K562 (cell line): ENCODE measurements at regions not wholly inside any gene's neighbourhood (a gene's known extent, or its start where the extent isn't known, plus 50 kb on each side); places are given as distances from the start of the nearest gene placed in this dataset.

ENCODE experiments used
- ATAC-seq: fragments of 200-7000 bp; cut with Tn5 transposase; 3 replicates; pipeline ENCODE4 v1.9.1; 2020; ENCODE audit warnings: moderate library complexity
- BruUV-seq: library from RNA; stranded (reverse); fragments of 400-500 nt; replicated peaks from 2 replicates; lab custom pipeline; 2021; lab: Mats Ljungman, UMichigan
- CTCF ChIA-PET: fragments of 300-600 bp; formaldehyde crosslinking; extraction: SDS; loops from one replicate; lab custom pipeline; 2021; ENCODE audit warnings: low intra/inter-chr PET ratio; lab: Yijun Ruan, JAX
- POLR2A ChIA-PET: fragments of 300-600, 350-650 bp; sonication (Branson Sonifier 250); formaldehyde crosslinking; extraction: SDS; loops from one replicate; lab custom pipeline; 2021; ENCODE audit warnings: antibody characterized with exemption, inconsistent platforms; lab: Yijun Ruan, JAX
- DNase-seq, 4 experiments: peaks; one replicate each; pipeline versions ENCODE4 v3.0.0 to v3.0.0-alpha.2; 2011 to 2018; ENCODE audit warnings: low spot score in 3 of 4, mixed read lengths in 3 of 4; ENCODE audit errors: extremely low read depth in 1 of 4
- FAIRE-seq: peaks from 2 replicates; lab custom pipeline; 2011; peaks lifted over from hg19 to GRCh38; lab: Jason Lieb, UNC
- H2AFZ ChIP-seq: 2 replicates; pipeline ENCODE4 v1.6.0; 2011; ENCODE audit warnings: low read depth, low read length, control low read depth, inconsistent platforms
- H3K27ac ChIP-seq: fragments of 200-600 bp; 3 replicates; pipeline ENCODE4 v1.8.0; 2011; ENCODE audit warnings: low read depth, mild to moderate bottlenecking, control low read depth, inconsistent platforms, low read length, moderate library complexity, mixed read lengths; ENCODE audit errors: extremely low read depth
- H3K27me3 ChIP-seq, 2 experiments: fragments of 300-600 bp in 1 of 2; 2 replicates in 1 of 2; 3 replicates in 1 of 2; pipeline versions ENCODE4 v1.6.0 to v1.8.0; 2011; ENCODE audit warnings: inconsistent platforms in 2 of 2, low read length in 2 of 2, mild to moderate bottlenecking in 1 of 2, mixed read lengths in 1 of 2, moderate library complexity in 1 of 2; ENCODE audit not compliant: control insufficient read depth in 2 of 2, insufficient read depth in 2 of 2
- H3K36me3 ChIP-seq: fragments of 300-600 bp; 3 replicates; pipeline ENCODE4 v1.8.0; 2011; ENCODE audit warnings: mild to moderate bottlenecking, low read length, inconsistent platforms; ENCODE audit not compliant: control insufficient read depth, insufficient read depth
- H3K4me1 ChIP-seq, 2 experiments: fragments of 200-600 bp in 1 of 2; replicated peaks in 1 of 2; 2 replicates in 1 of 2; 3 replicates in 1 of 2; pipeline versions ENCODE4 v1.5.1 to v1.8.0; 2011; ENCODE audit warnings: inconsistent platforms in 2 of 2, low read length in 2 of 2, mild to moderate bottlenecking in 1 of 2, mixed read lengths in 1 of 2, moderate library complexity in 1 of 2; ENCODE audit not compliant: control insufficient read depth in 2 of 2, insufficient read depth in 2 of 2
- H3K4me2 ChIP-seq: 2 replicates; pipeline ENCODE4 v1.6.1; 2011; ENCODE audit warnings: low read length, control low read depth, inconsistent platforms, mixed read lengths; ENCODE audit not compliant: insufficient read depth
- H3K4me3 ChIP-seq: fragments of 200-600 bp; sonication (generic), shearing (Covaris generic); 2 replicates; pipeline ENCODE4 v1.5.1; 2016; ENCODE audit warnings: control low read depth, inconsistent platforms
- H3K79me2 ChIP-seq: fragments of 200-600 bp; 3 replicates; pipeline ENCODE4 v1.8.0; 2011; ENCODE audit warnings: low read length, inconsistent platforms; ENCODE audit not compliant: control insufficient read depth, insufficient read depth
- H3K9ac ChIP-seq, 2 experiments: 2 replicates each; pipeline versions ENCODE4 v1.6.0 to v1.6.1; 2011; ENCODE audit warnings: low read depth in 2 of 2, low read length in 2 of 2, control low read depth in 1 of 2, inconsistent platforms in 1 of 2, mild to moderate bottlenecking in 1 of 2, mixed read lengths in 1 of 2; ENCODE audit not compliant: insufficient read depth in 1 of 2
- H3K9me1 ChIP-seq: one replicate; pipeline ENCODE4 v1.6.0; 2011; ENCODE audit warnings: inconsistent platforms, mild to moderate bottlenecking, low read length, moderate library complexity; ENCODE audit not compliant: control insufficient read depth, insufficient read depth
- H3K9me3 ChIP-seq: replicated peaks from 2 replicates; pipeline ENCODE4 v1.5.1; 2011; ENCODE audit warnings: low read depth, low read length, inconsistent platforms; ENCODE audit not compliant: control insufficient read depth, insufficient read depth
- H4K20me1 ChIP-seq: replicated peaks from 2 replicates; pipeline ENCODE4 v1.6.1; 2011; ENCODE audit warnings: low read length, inconsistent platforms, mixed read lengths; ENCODE audit not compliant: control insufficient read depth, insufficient read depth
- LARP7 ChIP-seq: fragments of 450-650 bp; IDR thresholded peaks from 2 replicates; pipeline ENCODE4 v1.6.1; 2016
- MED1 ChIP-seq: sonication (generic); formaldehyde crosslinking; IDR thresholded peaks from 2 replicates; pipeline ENCODE4 v1.8.1; 2023; ENCODE audit warnings: missing genetic modification reagents, borderline replicate concordance
- NR4A1 ChIP-seq, 2 experiments: fragments of 250-450 bp in 1 of 2; fragments of 450-650 bp in 1 of 2; sonication (Bioruptor Pico) in 1 of 2; IDR thresholded peaks; 2 replicates each; pipeline versions ENCODE4 v1.4.0 to v1.6.1; 2016 to 2020; ENCODE audit warnings: mild to moderate bottlenecking in 2 of 2, missing compliant biosample characterization in 1 of 2, missing genetic modification characterization in 1 of 2, moderate library complexity in 1 of 2
- POU5F1 ChIP-seq: fragments of 150-350 bp; IDR thresholded peaks from 2 replicates; pipeline ENCODE4 v1.6.1; 2014; ENCODE audit warnings: borderline replicate concordance, low read length, low read depth, mild to moderate bottlenecking; ENCODE audit not compliant: partially characterized antibody
- ZBTB5 ChIP-seq: fragments of 450-650 bp; IDR thresholded peaks from 2 replicates; pipeline ENCODE4 v1.6.1; 2017; ENCODE audit warnings: antibody characterized with exemption
- ZNF224 ChIP-seq: sonication (generic); formaldehyde crosslinking; IDR thresholded peaks from 2 replicates; pipeline ENCODE4 v1.8.0; 2022; ENCODE audit warnings: mild to moderate bottlenecking, missing genetic modification reagents
- ZNF707 ChIP-seq: fragments of 250-450 bp; sonication (Bioruptor Pico); conservative IDR thresholded peaks from 2 replicates; pipeline ENCODE4 v1.8.0; 2022; ENCODE audit warnings: inconsistent platforms, mild to moderate bottlenecking, moderate library complexity
- WGBS: fragments of 100-300 bp; shearing (Covaris generic); methylation state at CpG from one replicate; pipeline ENCODE4 v1.1.6; 2016; ENCODE audit warnings: low coverage, mixed read lengths; ENCODE audit not compliant: insufficient coverage; ENCODE audit errors: missing lambda C conversion rate; 5-methylcytosine and 5-hydroxymethylcytosine counted together
- in situ Hi-C: fragments of 300-500 bp; cut with MboI; formaldehyde crosslinking; loops from 4 replicates; pipeline ENCODE4 v1.15.0; 2018; ENCODE audit warnings: inconsistent platforms, mixed read lengths
- intact Hi-C: fragments of 100-400 bp; cut with micrococcal nuclease; formaldehyde crosslinking; loops from 2 replicates; pipeline ENCODE4 v1.14.2; 2022

GRCh38 chr6:50939931-50940330, 121.3 kb downstream of the TFAP2B start:
- H3K9ac ChIP-seq: no peak overlapping the region
- no peaks in the 10 kb centered on the region for H3K36me3 ChIP-seq
- FAIRE-seq: no peak
- CTCF ChIA-PET: no interaction called here
- no peak overlapping the region for H3K4me3 ChIP-seq
- no peak for DNase-seq
- 40% methylated on average over 1 of the region's 1 CpG for WGBS
- POLR2A ChIA-PET: interaction anchor here (0.6 kb wide), 1 partner anchor 294 kb away, joined by 3 read pairs; no protein-coding TSS in a partner anchor
- no peak overlapping the region for H2AFZ ChIP-seq
- TF ChIP-seq ZBTB5: no peak
- TF ChIP-seq ZNF224 (CRISPR knock-in tag): no peak
- TF ChIP-seq POU5F1: no peak
- TF ChIP-seq LARP7: no peak
- no peak for TF ChIP-seq ZNF707 (CRISPR knock-in tag)
- TF ChIP-seq MED1 (CRISPR knock-in tag): no peak
- TF ChIP-seq NR4A1 (CRISPR knock-in tag; IDR thresholded peaks at IDR 0.05): no peak
- no peak for TF ChIP-seq NR4A1 (tag; IDR thresholded peaks at IDR 0.05)
- H3K4me1 ChIP-seq: peaks cover 0 to 9% of the 10 kb centered on the region in 2 experiments; a peak in 2 of 5 replicates
- H3K27me3 ChIP-seq: no peaks in the 10 kb centered on the region
- H3K9me3 ChIP-seq: no peaks in the 10 kb centered on the region
- no peak for ATAC-seq
- intact Hi-C loops (no loop called here), in situ Hi-C loops (no loop called here)
- H4K20me1 ChIP-seq: no peaks in the 10 kb centered on the region
- no peak overlapping the region for H3K4me2 ChIP-seq
- BruUV-seq: no TSS peak
- no peak overlapping the region for H3K27ac ChIP-seq
- no peaks in the 10 kb centered on the region for H3K79me2 ChIP-seq
- H3K9me1 ChIP-seq: no peaks in the 10 kb centered on the region
